Peyer's patch (tissue), 4 donors: ENCODE measurements at regions not wholly inside any gene's neighbourhood (a gene's known extent, or its start where the extent isn't known, plus 50 kb on each side); places are given as distances from the start of the nearest gene placed in this dataset.

Source experiments
- DNase-seq, 3 donors: peaks; one replicate each; pipeline ENCODE4 v3.0.0-alpha.2; 2017 to 2019
- H3K27ac ChIP-seq, 4 donors: fragments of 200-600 bp; sonication (generic); one replicate each; pipeline ENCODE4 v1.5.1; 2016 to 2019
- H3K27me3 ChIP-seq, 2 donors: fragments of 200-600 bp; sonication (generic); one replicate each; pipeline ENCODE4 v1.5.1; 2019
- H3K36me3 ChIP-seq, 3 donors: fragments of 200-600 bp; sonication (generic); one replicate each; pipeline ENCODE4 v1.5.1; 2016 to 2019
- H3K4me1 ChIP-seq, 4 donors: fragments of 200-600 bp; sonication (generic); one replicate each; pipeline ENCODE4 v1.5.1; 2016 to 2019
- H3K4me3 ChIP-seq, 4 donors: fragments of 200-600 bp; sonication (generic); 1 replicate in 3 of 4; 2 replicates in 1 of 4; pipeline ENCODE4 v1.5.1; 2016 to 2019; ENCODE audit warnings: mild to moderate bottlenecking in 1 of 4
- H3K9me3 ChIP-seq, 4 donors: fragments of 200-600 bp; sonication (generic); one replicate each; pipeline ENCODE4 v1.5.1; 2016 to 2019; ENCODE audit warnings: mild to moderate bottlenecking in 1 of 4
- POLR2A ChIP-seq, 2 donors: fragments of 450-650 bp; IDR thresholded peaks; one replicate each; pipeline ENCODE4 v1.5.1; 2017; ENCODE audit warnings: antibody characterized with exemption in 2 of 2, mild to moderate bottlenecking in 2 of 2, moderate library complexity in 2 of 2
- TF ChIP-seq, protein P1 (sequence below), 6 experiments: fragments of 450-650 bp in 4 of 6; fragments of 200-600 bp in 2 of 6; sonication (generic) in 1 of 6; IDR thresholded peaks; one replicate each; pipeline ENCODE4 v1.5.1; 2017 to 2019; ENCODE audit warnings: antibody characterized with exemption in 6 of 6, mild to moderate bottlenecking in 3 of 6, moderate library complexity in 1 of 6

DNA sequence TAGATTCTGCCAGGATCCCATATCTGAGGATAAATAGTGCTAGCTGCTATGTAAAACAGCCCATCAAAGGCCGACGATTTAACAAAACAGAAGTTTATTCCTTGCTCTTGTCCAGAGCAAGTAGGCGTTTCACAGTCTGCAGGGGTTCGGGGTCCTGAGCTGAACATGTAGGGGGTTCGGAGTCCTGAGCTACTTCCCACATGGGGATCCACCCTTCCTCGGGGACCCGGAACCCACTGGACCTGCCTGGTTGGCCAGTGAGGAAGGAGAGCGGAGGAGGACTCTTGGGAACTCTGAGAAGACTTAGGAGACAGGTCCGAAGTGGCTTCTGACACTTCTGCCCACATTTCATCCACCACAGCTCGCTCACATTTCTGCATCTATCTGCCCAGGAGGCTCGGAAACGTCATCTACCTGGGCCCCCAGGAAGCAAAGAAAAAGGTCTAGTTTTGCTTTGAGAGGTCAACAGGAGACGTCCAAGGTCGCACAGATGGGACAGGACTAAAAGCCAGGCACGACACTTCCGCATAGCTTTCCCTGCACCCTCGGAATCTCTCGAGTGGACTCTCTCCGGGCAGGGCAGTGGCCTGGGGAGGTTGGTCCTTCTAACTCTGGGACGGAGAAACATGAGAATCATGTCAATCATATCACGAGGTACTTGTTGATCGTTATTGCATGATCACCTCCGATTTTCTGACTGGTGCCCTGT lies 86.4 kb downstream of the MICALL2 start:
- no peak for TF ChIP-seq POLR2A (IDR thresholded peaks at IDR 0.05)
- TF ChIP-seq, protein P1, sequence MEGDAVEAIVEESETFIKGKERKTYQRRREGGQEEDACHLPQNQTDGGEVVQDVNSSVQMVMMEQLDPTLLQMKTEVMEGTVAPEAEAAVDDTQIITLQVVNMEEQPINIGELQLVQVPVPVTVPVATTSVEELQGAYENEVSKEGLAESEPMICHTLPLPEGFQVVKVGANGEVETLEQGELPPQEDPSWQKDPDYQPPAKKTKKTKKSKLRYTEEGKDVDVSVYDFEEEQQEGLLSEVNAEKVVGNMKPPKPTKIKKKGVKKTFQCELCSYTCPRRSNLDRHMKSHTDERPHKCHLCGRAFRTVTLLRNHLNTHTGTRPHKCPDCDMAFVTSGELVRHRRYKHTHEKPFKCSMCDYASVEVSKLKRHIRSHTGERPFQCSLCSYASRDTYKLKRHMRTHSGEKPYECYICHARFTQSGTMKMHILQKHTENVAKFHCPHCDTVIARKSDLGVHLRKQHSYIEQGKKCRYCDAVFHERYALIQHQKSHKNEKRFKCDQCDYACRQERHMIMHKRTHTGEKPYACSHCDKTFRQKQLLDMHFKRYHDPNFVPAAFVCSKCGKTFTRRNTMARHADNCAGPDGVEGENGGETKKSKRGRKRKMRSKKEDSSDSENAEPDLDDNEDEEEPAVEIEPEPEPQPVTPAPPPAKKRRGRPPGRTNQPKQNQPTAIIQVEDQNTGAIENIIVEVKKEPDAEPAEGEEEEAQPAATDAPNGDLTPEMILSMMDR (IDR thresholded peaks at IDR 0.05): no peak
- Histone ChIP-seq H3K9me3 (no peaks in the 10 kb centered on the region), H3K27me3 (peaks cover 0 to 25% of the 10 kb centered on the region in 2 donors), H3K27ac (no peak overlapping the region), H3K4me1 (peaks cover 0 to 9% (median 0%) of the 10 kb centered on the region in 4 donors), H3K4me3 (no peak overlapping the region), H3K36me3 (no peaks in the 10 kb centered on the region)
- no peak for DNase-seq

DNA sequence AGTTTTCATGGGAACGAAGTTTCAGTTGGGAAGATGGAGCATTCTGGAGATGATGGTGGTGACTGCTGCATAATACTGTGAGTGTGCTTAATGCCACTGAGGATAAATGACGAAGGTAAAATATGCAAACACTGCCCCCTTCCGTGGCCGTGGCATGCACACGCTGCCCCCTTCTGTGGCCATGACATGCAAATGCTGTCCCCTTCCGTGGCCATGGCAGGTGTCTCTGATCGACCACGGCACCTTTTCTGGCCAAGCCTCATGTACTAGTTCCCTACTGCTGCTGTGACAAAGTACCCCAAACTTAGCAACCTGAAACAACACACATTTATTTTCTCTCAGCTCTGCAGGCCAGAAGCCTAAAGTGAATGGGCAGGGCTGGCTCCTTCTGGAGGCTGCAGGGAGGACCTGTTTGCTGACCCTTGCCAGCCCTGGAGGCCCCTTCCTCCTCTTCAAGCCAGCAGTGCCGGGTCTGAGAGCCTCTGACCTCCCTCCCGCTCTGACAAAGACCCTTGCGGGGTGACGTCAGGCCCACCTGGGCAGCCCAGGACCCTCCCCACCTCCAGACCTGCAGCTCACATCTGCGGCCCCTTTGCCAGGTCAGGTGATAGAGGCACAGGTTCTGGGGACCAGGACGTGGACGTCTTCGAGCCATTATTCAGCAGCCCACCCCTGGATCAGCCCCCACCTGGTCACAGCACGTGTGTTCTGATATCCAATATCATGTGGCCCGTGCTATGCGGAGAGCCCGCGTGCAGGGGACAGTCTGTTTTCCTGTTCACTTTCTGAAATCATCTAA lies 82.0 kb downstream of the MICALL2 start:
- Histone ChIP-seq H3K27ac (no peak overlapping the region), H3K9me3 (no peaks in the 10 kb centered on the region), H3K36me3 (no peaks in the 10 kb centered on the region), H3K4me1 (no peaks in the 10 kb centered on the region), H3K27me3 (no peaks in the 10 kb centered on the region), H3K4me3 (no peak overlapping the region)
- TF ChIP-seq POLR2A (IDR thresholded peaks at IDR 0.05): no peak
- TF ChIP-seq, protein P1 (IDR thresholded peaks at IDR 0.05): no peak
- no peak for DNase-seq

- no peak for TF ChIP-seq POLR2A (IDR thresholded peaks at IDR 0.05)
- TF ChIP-seq, protein P1 (IDR thresholded peaks at IDR 0.05): no peak
- Histone ChIP-seq H3K27me3 (no peaks in the 10 kb centered on the region), H3K4me3 (no peak overlapping the region), H3K4me1 (no peaks in the 10 kb centered on the region), H3K9me3 (no peaks in the 10 kb centered on the region), H3K36me3 (no peaks in the 10 kb centered on the region), H3K27ac (no peak overlapping the region)
- no peak for DNase-seq
These were observed 80.4 kb downstream of the MICALL2 start for GRCh38 chr7:1378610-1379601.

GRCh38 chr7:1380231-1380815 lies 78.9 kb downstream of the MICALL2 start:
- H3K27me3 ChIP-seq: no peaks in the 10 kb centered on the region
- no peaks in the 10 kb centered on the region for H3K9me3 ChIP-seq
- no peak for DNase-seq
- TF ChIP-seq, protein P1 (IDR thresholded peaks at IDR 0.05): no peak
- no peak for TF ChIP-seq POLR2A (IDR thresholded peaks at IDR 0.05)
- no peak overlapping the region for H3K27ac ChIP-seq
- H3K4me3 ChIP-seq: no peak overlapping the region
- no peaks in the 10 kb centered on the region for H3K36me3 ChIP-seq
- no peaks in the 10 kb centered on the region for H3K4me1 ChIP-seq
